Stimulated activated CD4-positive, alpha-beta T cell treated with anti-CD3 and anti-CD28 coated beads, Interleukin-12 subunit alpha, Interleukin-12 subunit beta, amount 100 ng/mL, for 48 hours (primary cell): ENCODE measurements at regions not wholly inside any gene's neighbourhood (a gene's known extent, or its start where the extent isn't known, plus 50 kb on each side); places are given as distances from the start of the nearest gene placed in this dataset.

ENCODE experiments used
- DNase-seq, 3 donors: peaks; one replicate each; pipeline ENCODE4 v3.0.0-alpha.2; 2020; ENCODE audit warnings: low read depth in 2 of 3, low spot score in 1 of 3

GRCh38 chr7:25897261-25897782 is 254.7 kb upstream of the NFE2L3 start:
- DNase-seq: no peak

- DNase-seq: no peak
Observed at GRCh38 chr7:25900245-25900644, 251.8 kb upstream of the NFE2L3 start.

GRCh38 chr7:25900877-25901276 is 251.1 kb upstream of the NFE2L3 start:
- no peak for DNase-seq

GRCh38 chr7:25901658-25902057 is 250.3 kb upstream of the NFE2L3 start:
- DNase-seq: no peak

- DNase-seq: no peak
Observed at GRCh38 chr7:25906003-25906402, 246.0 kb upstream of the NFE2L3 start.

- DNase-seq: no peak
Observed at GRCh38 chr7:25906760-25907159, 245.2 kb upstream of the NFE2L3 start.

GRCh38 chr7:25907214-25907613 is 244.8 kb upstream of the NFE2L3 start:
- DNase-seq: no peak

GRCh38 chr7:25907731-25908130 is 244.3 kb upstream of the NFE2L3 start:
- DNase-seq: no peak

- DNase-seq: no peak
Observed at GRCh38 chr7:25908154-25908949, 243.6 kb upstream of the NFE2L3 start.

- no peak for DNase-seq
Observed at GRCh38 chr7:25911738-25912607, 240.0 kb upstream of the NFE2L3 start.

GRCh38 chr7:25913598-25914224 is 238.3 kb upstream of the NFE2L3 start:
- no peak for DNase-seq

- no peak for DNase-seq
Observed at GRCh38 chr7:25918731-25919130, 233.3 kb upstream of the NFE2L3 start.

- no peak for DNase-seq
Observed at GRCh38 chr7:25922296-25922695, 229.7 kb upstream of the NFE2L3 start.

- no peak for DNase-seq
Observed at GRCh38 chr7:25923741-25924460, 228.1 kb upstream of the NFE2L3 start.

GRCh38 chr7:25926009-25926408 is 226.0 kb upstream of the NFE2L3 start:
- DNase-seq: no peak

GRCh38 chr7:25926451-25926850 is 225.5 kb upstream of the NFE2L3 start:
- no peak for DNase-seq

GRCh38 chr7:25926891-25927625 is 224.9 kb upstream of the NFE2L3 start:
- DNase-seq: no peak

- no peak for DNase-seq
Observed at GRCh38 chr7:25927626-25927978, 224.4 kb upstream of the NFE2L3 start.

GRCh38 chr7:25928549-25929330 is 223.3 kb upstream of the NFE2L3 start:
- no peak for DNase-seq

GRCh38 chr7:25929448-25929847 is 222.6 kb upstream of the NFE2L3 start:
- DNase-seq: no peak
